Endothelial cell of umbilical vein (primary cell): ENCODE measurements at regions not wholly inside any gene's neighbourhood (a gene's known extent, or its start where the extent isn't known, plus 50 kb on each side); places are given as distances from the start of the nearest gene placed in this dataset.

Experiments
- BruUV-seq: library from RNA; stranded (reverse); fragments of 400-500 nt; replicated peaks from 2 replicates; lab custom pipeline; 2021; lab: Mats Ljungman, UMichigan
- CTCF ChIA-PET: fragments of 300-600, 350-600 bp; sonication (Branson Sonifier 250); formaldehyde crosslinking; loops from one replicate; lab custom pipeline; 2021; ENCODE audit warnings: antibody characterized with exemption, inconsistent platforms; lab: Charles Lee
- POLR2A ChIA-PET: fragments of 300-600, 350-600 bp; sonication (Branson Sonifier 250); formaldehyde crosslinking; loops from one replicate; lab custom pipeline; 2021; ENCODE audit warnings: antibody characterized with exemption, inconsistent platforms; lab: Charles Lee
- DNase-seq: peaks from one replicate; pipeline ENCODE4 v3.0.0-alpha.2; 2011; ENCODE audit warnings: low read depth, low spot score
- FAIRE-seq: peaks from 2 replicates; lab custom pipeline; 2011; peaks lifted over from hg19 to GRCh38; lab: Jason Lieb, UNC
- H2AFZ ChIP-seq: 2 replicates; pipeline ENCODE4 v1.6.0; 2012; ENCODE audit warnings: low read depth, low read length, control low read depth, inconsistent platforms
- H3K27ac ChIP-seq: 2 replicates; pipeline ENCODE4 v1.5.1; 2011; ENCODE audit warnings: low read depth, mild to moderate bottlenecking, control low read depth, low read length, moderate library complexity; ENCODE audit not compliant: insufficient read depth
- H3K27me3 ChIP-seq, 2 experiments: 2 replicates each; pipeline versions ENCODE4 v1.6.0 to v1.6.1; 2011; ENCODE audit warnings: low read length in 2 of 2, mixed read lengths in 1 of 2; ENCODE audit not compliant: control insufficient read depth in 2 of 2, insufficient read depth in 2 of 2
- H3K36me3 ChIP-seq, 2 experiments: 2 replicates in 1 of 2; 3 replicates in 1 of 2; pipeline ENCODE4 v1.5.1; 2011; ENCODE audit warnings: low read length in 2 of 2, mild to moderate bottlenecking in 1 of 2, moderate library complexity in 1 of 2; ENCODE audit not compliant: control insufficient read depth in 2 of 2, insufficient read depth in 2 of 2; ENCODE audit errors: extremely low read depth in 1 of 2
- H3K4me1 ChIP-seq: 3 replicates; pipeline ENCODE4 v1.5.1; 2011; ENCODE audit warnings: mild to moderate bottlenecking, low read length; ENCODE audit not compliant: control insufficient read depth, insufficient read depth; ENCODE audit errors: extremely low read depth
- H3K4me2 ChIP-seq: 2 replicates; pipeline ENCODE4 v1.6.1; 2011; ENCODE audit warnings: low read length, control low read depth, mixed read lengths; ENCODE audit not compliant: insufficient read depth
- H3K4me3 ChIP-seq, 3 experiments: fragments of 200-600 bp in 1 of 3; sonication (generic), shearing (Covaris generic) in 1 of 3; replicated peaks in 1 of 3; 2 replicates each; pipeline ENCODE4 v1.5.1; 2011 to 2016; ENCODE audit warnings: control low read depth in 3 of 3, low read length in 3 of 3, mild to moderate bottlenecking in 2 of 3, inconsistent platforms in 1 of 3, low read depth in 1 of 3, moderate library complexity in 1 of 3; ENCODE audit not compliant: insufficient read depth in 1 of 3
- H3K79me2 ChIP-seq: 2 replicates; pipeline ENCODE4 v1.6.0; 2012; ENCODE audit warnings: low read length, inconsistent platforms; ENCODE audit not compliant: control insufficient read depth, insufficient read depth
- H3K9ac ChIP-seq: replicated peaks from 2 replicates; pipeline ENCODE3; 2011; ENCODE audit warnings: low read length, control low read depth; ENCODE audit not compliant: insufficient read depth; ENCODE audit errors: extremely low read depth
- H3K9me1 ChIP-seq: replicated peaks from 3 replicates; pipeline ENCODE4 v1.6.0; 2011; ENCODE audit warnings: mild to moderate bottlenecking, low read length; ENCODE audit not compliant: control insufficient read depth, insufficient read depth; ENCODE audit errors: extremely low read depth
- H3K9me3 ChIP-seq: replicated peaks from 2 replicates; pipeline ENCODE4 v1.5.1; 2012; ENCODE audit warnings: low read length, inconsistent platforms; ENCODE audit not compliant: control insufficient read depth, insufficient read depth
- H4K20me1 ChIP-seq: replicated peaks from 2 replicates; pipeline ENCODE3; 2011; ENCODE audit warnings: mild to moderate bottlenecking, low read length; ENCODE audit not compliant: control insufficient read depth, insufficient read depth; ENCODE audit errors: extremely low read depth
- EZH2 ChIP-seq: IDR thresholded peaks from 2 replicates; pipeline ENCODE4 v1.6.1; 2012; ENCODE audit warnings: borderline replicate concordance, low read depth, mild to moderate bottlenecking, moderate library complexity, low read length, inconsistent platforms; ENCODE audit not compliant: severe bottlenecking
- FOS ChIP-seq: IDR thresholded peaks from 2 replicates; pipeline ENCODE4 v1.6.1; 2011; ENCODE audit warnings: mild to moderate bottlenecking, low read length, moderate library complexity, borderline replicate concordance; ENCODE audit not compliant: insufficient read depth
- GATA2 ChIP-seq: IDR thresholded peaks from 2 replicates; pipeline ENCODE4 v1.7.0; 2011; ENCODE audit warnings: low read depth, mild to moderate bottlenecking, moderate library complexity, mixed read lengths, low read length; ENCODE audit not compliant: insufficient read length, insufficient read depth
- JUN ChIP-seq: IDR thresholded peaks from 2 replicates; pipeline ENCODE4 v1.6.1; 2011; ENCODE audit warnings: borderline replicate concordance, low read depth; ENCODE audit not compliant: insufficient read length, insufficient read depth
- MAX ChIP-seq: IDR thresholded peaks from 2 replicates; pipeline ENCODE4 v1.6.1; 2011; ENCODE audit not compliant: insufficient read depth, insufficient read length
- MYC ChIP-seq: IDR thresholded peaks from one replicate; pipeline ENCODE4 v1.6.1; 2011; ENCODE audit warnings: mild to moderate bottlenecking, low read depth, low read length
- POLR2A ChIP-seq: IDR thresholded peaks from 2 replicates; pipeline ENCODE4 v1.6.1; 2012; ENCODE audit warnings: low read depth, mild to moderate bottlenecking, control low read depth, low read length
- POLR2AphosphoS5 ChIP-seq: IDR thresholded peaks from 2 replicates; pipeline ENCODE4 v1.6.1; 2012; ENCODE audit warnings: low read depth, mild to moderate bottlenecking, control low read depth, low read length, moderate library complexity; ENCODE audit not compliant: insufficient read depth
- dilution Hi-C: fragments of 300-500 bp; cut with MboI; formaldehyde crosslinking; loops from one replicate; pipeline ENCODE4 v1.15.0; 2019; ENCODE audit warnings: low sequenced_read_pairs; ENCODE audit not compliant: extremely low pct_ligation_motif_present
- intact Hi-C: fragments of 100-400 bp; cut with micrococcal nuclease; formaldehyde crosslinking; loops from one replicate; pipeline ENCODE4 v1.10.0; 2022
- TF ChIP-seq, protein P1 (sequence below), 2 donors: IDR thresholded peaks; 1 replicate in 1 of 2; 2 replicates in 1 of 2; pipeline ENCODE4 v1.5.1; 2011; ENCODE audit warnings: low read length in 2 of 2, mild to moderate bottlenecking in 2 of 2, moderate library complexity in 2 of 2, control low read depth in 1 of 2, inconsistent platforms in 1 of 2, low read depth in 1 of 2; ENCODE audit not compliant: insufficient read depth in 1 of 2; ENCODE audit errors: extremely low read depth in 1 of 2

DNA sequence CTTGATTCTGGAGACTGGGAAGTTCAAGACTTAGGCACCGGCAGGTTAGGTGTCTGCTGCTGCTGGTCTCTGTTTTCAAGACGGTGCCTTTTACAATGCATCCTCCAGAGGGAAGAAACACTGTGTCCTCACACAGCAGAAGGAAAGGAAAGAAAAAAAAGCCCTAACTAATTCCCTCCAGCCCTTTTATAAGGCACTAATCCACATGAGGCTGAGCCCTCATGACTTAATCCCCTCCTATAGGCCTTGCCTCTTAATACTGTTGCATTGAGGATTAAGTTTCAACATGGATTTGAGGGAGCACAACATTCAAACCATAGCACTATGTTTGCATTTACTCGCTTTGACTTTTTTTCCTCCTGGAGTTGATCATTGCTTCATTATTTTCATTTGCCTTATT, 585.9 kb downstream of the TLR4 start:
- H3K79me2 ChIP-seq = no peaks in the 10 kb centered on the region
- no peak overlapping the region for H3K9ac ChIP-seq
- H3K9me3 ChIP-seq = no peaks in the 10 kb centered on the region
- no peak overlapping the region for H2AFZ ChIP-seq
- no TSS peak for BruUV-seq
- no peaks in the 10 kb centered on the region for H3K9me1 ChIP-seq
- no peaks in the 10 kb centered on the region for H3K36me3 ChIP-seq
- H3K4me1 ChIP-seq = no peaks in the 10 kb centered on the region
- ChIA-PET CTCF (no interaction called here), POLR2A (no interaction called here)
- TF ChIP-seq EZH2 (no peak), FOS (no peak), MYC (no peak), POLR2AphosphoS5 (no peak), MAX (no peak), JUN (no peak), GATA2 (no peak), POLR2A (no peak)
- TF ChIP-seq, protein P1, sequence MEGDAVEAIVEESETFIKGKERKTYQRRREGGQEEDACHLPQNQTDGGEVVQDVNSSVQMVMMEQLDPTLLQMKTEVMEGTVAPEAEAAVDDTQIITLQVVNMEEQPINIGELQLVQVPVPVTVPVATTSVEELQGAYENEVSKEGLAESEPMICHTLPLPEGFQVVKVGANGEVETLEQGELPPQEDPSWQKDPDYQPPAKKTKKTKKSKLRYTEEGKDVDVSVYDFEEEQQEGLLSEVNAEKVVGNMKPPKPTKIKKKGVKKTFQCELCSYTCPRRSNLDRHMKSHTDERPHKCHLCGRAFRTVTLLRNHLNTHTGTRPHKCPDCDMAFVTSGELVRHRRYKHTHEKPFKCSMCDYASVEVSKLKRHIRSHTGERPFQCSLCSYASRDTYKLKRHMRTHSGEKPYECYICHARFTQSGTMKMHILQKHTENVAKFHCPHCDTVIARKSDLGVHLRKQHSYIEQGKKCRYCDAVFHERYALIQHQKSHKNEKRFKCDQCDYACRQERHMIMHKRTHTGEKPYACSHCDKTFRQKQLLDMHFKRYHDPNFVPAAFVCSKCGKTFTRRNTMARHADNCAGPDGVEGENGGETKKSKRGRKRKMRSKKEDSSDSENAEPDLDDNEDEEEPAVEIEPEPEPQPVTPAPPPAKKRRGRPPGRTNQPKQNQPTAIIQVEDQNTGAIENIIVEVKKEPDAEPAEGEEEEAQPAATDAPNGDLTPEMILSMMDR (IDR thresholded peaks at IDR 0.05; ENCODE audit: extremely low read depth in 1 of 2, insufficient read depth in 1 of 2, low read depth in 1 of 2, low read length in 2 of 2) = no peak
- intact Hi-C loops (no loop called here), dilution Hi-C loops (no loop called here)
- no peaks in the 10 kb centered on the region for H3K27me3 ChIP-seq
- FAIRE-seq = no peak
- H3K4me3 ChIP-seq = no peak overlapping the region
- DNase-seq = no peak
- no peak overlapping the region for H3K4me2 ChIP-seq
- no peaks in the 10 kb centered on the region for H4K20me1 ChIP-seq
- no peak overlapping the region for H3K27ac ChIP-seq
